ENCODE measurements at regions not wholly inside any gene's neighbourhood (a gene's known extent, or its start where the extent isn't known, plus 50 kb on each side); places are given as distances from the start of the nearest gene placed in this dataset.
"Not testable (repeated sequence)": the region's sequence is repeated elsewhere in the genome, so short reads cannot be mapped to it uniquely, and the experiment has no call there.

DNA sequence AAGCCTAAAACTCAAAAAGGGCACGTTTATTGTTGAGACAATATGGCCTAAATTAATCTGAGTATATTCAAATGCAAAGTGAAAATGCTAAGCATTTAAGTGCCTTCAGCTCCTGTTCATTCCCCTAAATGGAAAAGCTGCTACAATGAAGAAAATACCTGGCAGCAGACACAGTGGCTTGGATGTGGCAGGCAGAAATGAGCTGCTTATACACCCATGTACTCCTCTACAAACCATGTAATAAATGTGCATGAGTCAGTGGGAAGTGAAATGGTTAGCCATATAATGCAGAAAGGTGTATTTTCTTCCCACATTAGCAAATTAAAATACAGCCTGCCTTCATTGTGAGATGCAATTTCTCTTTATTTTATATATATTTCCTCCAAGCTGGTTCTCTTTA, 859.2 kb upstream of the SEMA6A start:
- no peak for DNase-seq (ENCODE audit: low read depth in 2 of 2)

DNA sequence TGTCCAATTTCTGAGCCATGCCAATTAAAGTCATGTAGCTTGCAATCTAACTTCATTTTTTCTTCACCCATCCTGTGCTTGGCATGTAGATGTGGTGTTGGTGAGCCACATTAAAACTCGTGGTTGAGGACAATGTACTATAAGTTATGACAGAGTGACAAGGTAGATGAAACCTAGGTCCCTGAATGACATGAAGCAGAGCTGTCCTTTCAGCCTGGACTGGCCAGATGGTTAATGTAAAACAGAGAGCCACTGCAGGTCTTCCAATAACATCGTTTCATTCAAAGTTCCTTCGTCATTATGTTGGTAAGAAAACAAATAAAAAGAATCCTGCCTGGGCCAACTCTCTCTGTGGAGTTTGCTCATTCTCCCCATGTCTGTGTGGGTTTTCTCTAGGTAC, 856.5 kb upstream of the SEMA6A start:
- DNase-seq (ENCODE audit: low read depth in 2 of 2): no peak

DNA sequence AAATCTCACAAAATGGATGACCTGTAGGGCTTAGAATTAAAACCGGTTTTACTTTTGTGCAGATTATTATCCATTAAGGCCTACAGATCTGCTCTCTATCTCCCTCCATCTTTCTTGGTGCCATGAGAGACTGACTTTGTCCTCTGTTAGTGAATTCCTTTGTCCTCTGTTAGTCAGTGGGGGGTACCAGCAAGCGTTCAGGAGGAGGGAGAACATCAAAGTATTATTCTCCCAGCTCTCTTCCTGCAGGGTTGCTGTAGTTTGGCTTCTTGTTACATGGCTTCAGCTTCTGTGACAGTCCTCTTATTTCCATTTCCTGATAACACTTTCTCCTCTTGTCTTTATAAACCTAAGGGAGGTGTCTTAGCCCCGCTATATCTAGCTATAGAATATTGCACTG, 850.5 kb upstream of the SEMA6A start:
- DNase-seq (ENCODE audit: low read depth in 2 of 2): no peak

DNA sequence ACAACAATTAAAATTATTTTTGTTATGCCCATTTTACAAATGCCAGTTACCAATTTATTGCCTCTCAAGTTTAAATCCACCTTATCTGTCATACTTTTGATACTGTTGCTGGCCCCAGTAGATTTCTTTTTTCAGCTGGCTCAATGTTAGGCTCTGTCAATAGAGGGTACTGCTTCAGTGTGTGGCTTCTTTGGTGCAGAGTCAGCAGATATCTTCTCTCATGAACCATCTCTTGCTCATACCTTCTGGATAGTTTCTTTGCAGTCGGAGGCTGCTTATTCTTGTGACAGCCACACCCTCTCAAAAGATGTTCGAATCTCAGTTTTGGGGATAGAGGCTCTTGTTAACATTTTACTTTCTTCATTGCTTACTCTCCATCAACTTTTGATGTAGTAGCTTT, 849.9 kb upstream of the SEMA6A start:
- no peak for DNase-seq (ENCODE audit: low read depth in 2 of 2)

DNA sequence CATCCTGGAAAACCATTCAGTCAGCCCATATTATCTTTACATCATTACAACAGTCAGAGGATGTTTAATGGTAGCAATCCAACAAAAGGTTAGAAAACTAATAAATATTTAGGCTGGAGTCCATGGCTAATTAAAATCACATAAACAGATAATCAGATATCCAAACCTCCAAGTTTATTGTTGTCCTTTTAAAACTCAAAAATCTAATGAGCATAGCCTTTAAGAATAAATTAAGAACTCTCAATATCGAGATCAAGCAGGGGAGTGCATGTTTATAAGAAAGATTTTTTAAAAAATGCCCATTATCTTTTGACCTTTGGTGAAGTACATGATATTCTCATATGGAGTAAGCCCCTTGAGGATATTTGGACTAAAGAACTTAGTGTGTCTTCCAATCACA, 842.9 kb upstream of the SEMA6A start:
- no peak for DNase-seq (ENCODE audit: low read depth in 2 of 2)

DNA sequence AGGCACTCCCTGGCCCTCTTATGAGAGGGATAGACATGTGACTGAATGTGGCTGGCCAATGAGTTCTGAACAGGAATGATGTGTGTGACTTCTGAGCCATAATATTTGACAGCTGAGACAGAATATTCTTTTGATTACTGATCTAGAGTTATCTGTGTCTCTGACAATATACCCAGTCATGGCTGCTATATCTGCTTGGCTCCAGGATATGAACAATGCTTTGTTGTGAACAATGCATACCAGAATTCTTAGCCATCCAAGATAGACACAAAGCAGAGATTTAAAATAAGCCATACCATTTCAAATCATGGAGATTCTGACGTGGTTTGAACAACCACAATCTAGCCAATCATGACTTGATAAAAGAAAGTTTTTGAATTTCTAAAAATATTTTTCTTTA, 840.3 kb upstream of the SEMA6A start:
- DNase-seq (ENCODE audit: low read depth in 2 of 2): no peak

DNA sequence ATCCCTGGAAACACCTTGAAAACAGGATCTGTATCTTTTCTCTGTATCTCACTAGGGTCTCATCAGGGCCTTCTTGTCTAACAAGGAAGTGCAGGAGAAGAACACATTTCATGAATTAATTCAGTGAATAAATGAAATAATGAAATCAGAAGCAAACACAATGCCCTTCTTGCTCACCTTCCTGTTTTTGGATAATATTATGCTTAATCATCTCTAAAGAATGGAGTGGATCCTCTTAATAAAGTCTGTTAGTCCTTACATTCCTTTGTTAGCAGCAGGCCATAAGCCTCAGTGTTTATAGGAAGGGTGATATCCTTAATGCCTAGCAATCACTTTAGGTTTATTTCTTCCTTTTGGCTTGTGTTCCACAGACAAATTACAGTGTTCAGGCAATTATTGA, 837.1 kb upstream of the SEMA6A start:
- no peak for DNase-seq (ENCODE audit: low read depth in 2 of 2)

DNA sequence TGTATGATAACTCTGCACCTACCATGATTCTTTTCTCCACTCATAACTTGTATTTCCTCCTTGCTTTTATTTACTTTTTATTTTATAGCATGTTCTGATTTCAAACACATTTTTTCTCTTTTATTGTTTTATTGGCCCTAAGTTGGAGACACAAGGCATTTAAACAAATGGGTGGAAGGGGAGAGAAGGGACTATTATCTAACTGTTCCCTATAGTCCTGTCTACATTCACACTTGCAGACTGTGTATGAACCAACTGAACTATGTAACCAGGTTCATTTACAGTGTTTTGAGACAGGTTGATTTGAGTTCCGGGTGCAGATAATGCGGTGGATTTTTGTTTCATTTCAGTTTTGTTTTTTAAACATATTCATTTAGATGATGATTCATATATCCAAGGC, 830.6 kb upstream of the SEMA6A start:
- DNase-seq (ENCODE audit: low read depth in 2 of 2): no peak

DNA sequence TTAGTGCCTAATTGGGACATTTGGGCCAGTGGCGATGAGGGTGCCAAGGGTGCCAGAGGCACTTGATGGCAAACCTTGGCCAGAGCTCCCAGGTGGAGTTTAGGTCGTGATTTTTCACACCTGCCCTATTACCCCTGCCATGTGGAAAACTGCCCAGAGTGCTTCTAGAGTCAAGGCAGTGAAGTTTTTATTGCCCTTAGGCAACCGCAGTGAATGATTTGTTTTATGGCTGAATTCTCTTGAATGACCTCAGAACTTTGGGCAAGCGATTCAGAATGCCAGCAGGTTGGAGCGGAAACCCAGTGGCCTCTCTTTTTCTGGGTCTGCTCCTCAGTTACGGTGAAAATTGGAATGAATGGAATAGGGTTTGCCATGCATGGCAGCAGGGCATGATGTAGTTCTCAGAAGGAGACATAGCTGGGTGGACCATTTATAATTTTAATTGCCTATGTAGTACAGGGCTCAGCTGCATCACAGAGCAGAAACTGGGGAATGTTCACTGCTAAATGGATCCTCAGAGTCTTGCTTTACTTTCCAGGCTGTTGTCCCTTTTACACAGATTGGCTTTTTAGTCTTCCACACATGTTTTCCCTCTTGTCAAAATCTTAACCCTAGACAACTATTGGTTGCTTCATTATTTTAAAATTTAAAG, 820.0 kb upstream of the SEMA6A start:
- no peak for DNase-seq (ENCODE audit: low read depth in 2 of 2)

DNA sequence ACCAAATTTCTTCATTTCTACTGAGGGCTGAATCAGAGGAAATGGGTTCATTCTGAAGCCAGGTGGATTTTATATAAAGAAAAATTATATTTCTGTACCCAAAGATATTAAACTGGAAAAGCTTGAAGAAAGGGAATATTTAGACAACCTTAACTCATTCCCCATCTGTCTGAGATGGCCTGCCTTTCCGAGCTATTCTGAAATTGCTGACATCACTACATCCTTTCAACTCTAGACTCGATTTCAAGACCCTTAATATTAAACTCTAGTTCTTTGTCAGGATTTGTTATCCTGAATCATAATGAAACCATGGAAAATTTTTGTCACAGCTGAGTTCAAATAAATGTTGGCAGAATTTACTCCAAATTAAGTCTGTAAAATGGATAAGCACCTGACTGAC, 818.5 kb upstream of the SEMA6A start:
- no peak for DNase-seq (ENCODE audit: low read depth in 2 of 2)

DNA sequence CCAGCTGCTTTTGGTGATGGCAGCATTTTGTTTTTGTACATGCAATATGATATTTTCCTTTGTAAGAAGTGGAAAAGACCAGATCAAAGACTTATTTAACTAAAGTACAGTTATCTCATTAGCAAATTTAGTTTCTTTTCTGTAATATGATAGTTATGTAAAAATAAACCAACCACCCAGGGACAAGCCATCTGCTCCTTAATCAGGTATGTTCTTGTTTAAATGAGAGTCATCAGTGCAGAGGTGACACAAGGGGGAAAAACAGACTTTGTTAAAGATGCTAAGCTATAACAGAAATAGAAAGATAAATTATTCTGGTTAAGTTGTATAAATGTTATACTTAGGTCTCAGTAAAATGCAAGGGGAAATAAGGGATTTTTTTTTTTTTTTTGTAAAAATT, 805.7 kb upstream of the SEMA6A start:
- DNase-seq (ENCODE audit: low read depth in 2 of 2): no peak

DNA sequence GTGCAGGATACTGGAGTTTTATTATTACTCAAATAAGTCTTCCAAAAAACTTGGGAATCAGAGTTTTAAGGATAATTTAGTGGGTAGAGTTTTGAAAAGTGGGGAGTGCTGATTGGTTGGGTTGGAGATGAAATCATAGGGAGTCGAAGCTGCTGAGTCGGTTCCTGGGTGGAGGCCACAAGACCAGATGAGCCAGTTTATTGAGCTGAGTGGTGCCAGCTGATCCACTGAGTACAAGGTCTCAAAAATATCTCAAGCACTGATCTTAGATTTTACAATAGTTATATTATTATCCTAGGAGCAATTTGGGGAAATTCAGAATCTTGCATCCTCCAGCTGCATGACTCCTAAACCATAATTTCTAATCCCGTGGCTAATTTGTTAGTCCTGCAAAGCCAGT, 804.9 kb upstream of the SEMA6A start:
- no peak for DNase-seq (ENCODE audit: low read depth in 2 of 2)

DNA sequence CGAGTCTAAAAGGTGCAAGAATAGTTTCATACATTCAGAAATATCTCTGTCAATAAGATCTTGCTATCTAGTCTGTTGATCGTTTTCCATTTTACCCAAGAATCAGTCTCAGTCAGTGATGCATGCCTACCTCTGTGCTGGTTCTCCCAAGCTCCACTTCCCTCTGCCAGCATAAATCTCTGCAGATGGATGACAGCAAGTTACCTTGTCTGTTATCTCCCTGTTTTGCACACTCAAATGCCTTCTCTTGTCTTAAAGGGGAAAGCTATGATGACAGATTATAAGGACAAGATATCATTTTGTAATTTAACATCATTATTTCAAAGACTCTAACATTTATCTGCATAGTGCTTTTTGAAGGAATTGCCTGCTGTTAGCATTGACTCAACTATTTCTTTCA, 802.1 kb upstream of the SEMA6A start:
- DNase-seq (ENCODE audit: low read depth in 2 of 2): no peak

DNA sequence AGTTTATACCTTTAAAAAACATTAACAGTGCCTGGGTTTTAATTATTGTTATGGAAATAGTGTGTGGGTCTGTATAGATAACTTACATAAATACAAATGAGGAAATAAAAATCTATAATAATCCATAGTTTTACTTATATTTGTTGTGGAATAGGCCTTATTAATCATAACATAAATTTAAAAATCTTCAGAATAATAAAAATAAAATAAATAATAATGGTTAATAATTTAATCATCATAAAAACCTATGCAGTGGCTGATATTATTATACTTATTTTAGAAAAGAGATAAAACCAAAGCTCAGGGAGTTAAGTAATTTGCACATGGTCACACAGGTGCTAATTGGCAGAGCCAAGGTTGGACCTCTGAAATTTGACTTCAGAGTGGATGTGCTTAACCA, 785.3 kb upstream of the SEMA6A start:
- DNase-seq (ENCODE audit: low read depth in 2 of 2): no peak

DNA sequence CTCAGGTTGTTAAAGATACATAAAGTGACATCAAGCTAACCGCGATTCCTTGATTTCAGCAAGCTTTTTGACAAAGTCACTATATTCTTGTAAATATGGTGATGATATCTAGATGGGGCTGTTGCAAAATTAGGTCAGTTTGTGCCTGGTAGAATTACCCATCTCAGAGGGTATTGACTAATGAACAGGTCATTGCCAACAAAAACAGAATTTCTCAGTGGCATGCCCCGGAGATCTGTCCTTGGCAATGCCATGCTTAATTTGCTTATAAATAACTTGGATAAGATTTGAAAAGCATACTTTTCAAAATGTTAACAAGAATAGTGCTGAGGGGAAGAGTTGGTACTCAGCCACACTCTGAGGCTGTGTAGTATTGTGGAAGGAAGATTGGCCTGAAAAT, 783.3 kb upstream of the SEMA6A start:
- no peak for DNase-seq (ENCODE audit: low read depth in 2 of 2)

DNA sequence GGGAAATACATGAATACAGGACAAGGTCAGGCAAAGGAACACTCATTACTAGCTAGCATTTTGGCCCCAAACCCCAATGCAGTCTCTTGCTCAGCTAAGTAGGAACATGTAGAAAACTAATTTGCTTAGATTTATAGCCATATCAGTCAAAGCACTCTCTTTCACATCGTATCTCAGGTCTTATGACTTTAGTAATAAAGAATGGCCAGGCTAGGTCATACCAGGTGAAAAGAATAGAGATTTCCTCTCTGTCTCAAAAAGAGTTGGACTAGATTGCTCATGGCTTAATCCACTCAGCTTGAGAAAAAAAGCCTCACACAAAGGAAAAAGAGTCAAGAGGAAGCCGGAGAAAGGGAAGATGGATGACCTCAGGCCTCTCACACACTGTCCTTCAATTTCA, 772.7 kb upstream of the SEMA6A start:
- no peak for DNase-seq (ENCODE audit: low read depth in 2 of 2)

DNA sequence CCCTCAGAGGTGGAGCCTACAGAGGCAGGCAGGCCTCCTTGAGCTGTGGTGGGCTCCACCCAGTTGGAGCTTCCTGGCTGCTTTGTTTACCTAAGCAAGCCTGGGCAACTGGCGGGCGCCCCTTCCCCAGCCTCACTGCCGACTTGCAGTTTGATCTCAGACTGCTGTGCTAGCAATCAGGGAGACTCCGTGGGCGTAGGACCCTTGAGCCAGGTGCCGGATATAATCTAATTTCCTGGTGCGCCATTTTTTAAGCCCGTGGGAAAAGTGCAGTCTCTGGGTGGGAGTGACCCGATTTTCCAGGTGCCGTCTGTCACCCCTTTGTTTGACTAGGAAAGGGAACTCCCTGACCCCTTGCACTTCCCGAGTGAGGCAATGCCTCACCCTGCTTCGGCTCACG, 769.1 kb upstream of the SEMA6A start:
- not testable (repeated sequence) for DNase-seq (ENCODE audit: low read depth in 2 of 2)

DNA sequence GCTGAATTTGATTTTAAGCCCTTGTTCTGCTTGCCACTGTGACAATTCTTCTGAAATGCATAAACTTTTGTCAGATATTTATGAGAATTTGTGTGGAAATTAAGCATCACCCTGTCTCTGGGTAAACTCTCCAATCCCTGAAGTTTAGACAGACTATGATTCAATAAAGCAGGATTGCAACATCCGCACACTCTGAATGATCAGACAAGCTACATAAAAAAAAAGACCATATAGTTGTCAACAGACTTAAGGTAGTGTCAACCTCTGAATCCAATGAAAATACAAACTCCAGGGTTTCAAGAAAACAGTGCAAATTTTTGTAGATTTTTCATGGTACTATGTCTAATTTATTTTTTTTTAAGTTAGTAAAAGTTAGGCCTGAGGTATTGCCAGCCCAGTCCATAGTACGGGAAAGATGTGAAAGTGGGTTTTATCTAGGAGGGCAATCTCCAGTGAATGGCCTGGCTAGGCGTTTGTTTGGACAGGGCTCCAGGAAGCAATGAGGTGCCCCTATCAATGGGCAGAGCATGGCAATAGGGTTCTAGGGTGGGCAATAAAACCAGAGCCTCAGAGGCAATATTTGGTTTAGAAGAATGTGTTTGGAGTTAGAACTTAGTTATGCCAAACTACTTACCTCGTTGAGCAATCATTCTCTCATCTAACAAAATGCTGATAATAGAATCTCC, 762.6 kb upstream of the SEMA6A start:
- no peak for DNase-seq (ENCODE audit: low read depth in 2 of 2)

DNA sequence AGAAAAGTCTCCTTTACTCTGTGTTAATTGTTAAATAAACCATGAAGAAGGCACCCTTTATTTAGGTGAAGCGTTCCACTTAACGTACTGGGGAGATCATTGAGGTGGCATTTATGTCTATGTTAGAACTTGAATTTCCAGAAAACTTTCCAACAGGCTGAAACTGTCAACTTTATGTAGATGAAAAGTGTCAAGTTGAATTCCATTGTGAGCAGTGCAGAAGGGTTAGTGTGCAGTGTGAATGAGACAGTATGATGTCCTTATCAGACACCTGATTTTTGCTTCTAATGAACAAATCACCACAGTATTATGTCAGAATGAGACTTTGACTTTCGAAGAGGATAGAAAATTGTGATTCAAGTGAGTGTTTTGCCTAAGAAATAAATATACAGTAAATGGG, 761.6 kb upstream of the SEMA6A start:
- no peak for DNase-seq (ENCODE audit: low read depth in 2 of 2)

DNA sequence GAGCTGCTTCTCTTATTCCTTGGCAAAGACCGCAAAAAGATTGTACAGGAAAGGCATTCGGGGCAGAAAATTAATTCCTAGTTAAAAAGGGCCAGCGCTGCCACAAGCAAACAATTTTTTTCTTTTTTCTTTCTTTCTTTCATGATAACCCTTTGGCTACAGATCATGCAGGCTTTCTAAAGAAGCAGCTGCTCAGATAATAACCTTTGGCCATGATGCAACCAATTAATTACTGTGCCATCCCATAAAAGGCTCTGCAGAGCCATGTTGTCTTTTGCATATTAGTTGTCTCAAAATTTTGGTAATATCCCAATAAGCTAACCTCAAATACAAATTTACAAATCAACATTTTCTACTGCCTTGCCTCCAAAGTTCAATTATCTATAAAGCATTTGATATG, 758.4 kb upstream of the SEMA6A start:
- DNase-seq (ENCODE audit: low read depth in 2 of 2): no peak

DNA sequence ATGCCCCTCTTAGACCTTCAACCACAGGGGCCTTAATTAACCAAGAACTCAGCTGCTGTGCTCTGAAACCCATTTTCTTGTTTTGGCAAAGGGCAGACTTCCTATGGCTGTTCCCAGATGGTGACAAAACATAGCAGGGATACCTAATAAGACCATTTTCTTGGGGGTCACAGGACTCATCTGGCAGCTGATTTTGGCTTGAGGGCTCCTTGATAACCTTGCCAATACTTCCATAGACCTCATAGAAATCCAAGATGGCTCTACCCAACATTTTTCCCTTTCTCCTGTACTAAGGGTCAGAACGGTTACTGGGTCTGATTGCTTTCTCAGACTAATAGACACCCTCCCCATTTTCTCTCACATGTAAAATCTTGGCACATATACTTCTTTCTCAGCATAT, 757.7 kb upstream of the SEMA6A start:
- DNase-seq (ENCODE audit: low read depth in 2 of 2): no peak

DNA sequence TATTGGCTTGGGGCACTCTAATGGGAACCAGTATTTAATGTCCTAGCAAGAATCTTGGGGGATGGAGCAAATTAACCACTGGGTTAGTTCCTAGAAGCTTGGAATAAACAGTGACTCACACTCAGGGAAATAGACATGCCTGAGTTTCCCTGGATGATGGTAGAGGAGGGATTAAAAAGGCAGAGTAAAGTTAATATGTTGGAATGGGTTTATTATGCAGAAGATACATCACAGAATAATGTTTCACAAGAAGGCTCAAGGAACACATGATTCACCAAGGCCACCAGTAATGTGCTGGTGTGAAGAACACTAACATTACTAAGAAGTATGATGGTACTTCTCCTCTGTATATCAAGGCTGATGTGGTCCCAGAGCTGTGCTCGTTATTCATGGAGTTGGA, 752.9 kb upstream of the SEMA6A start:
- DNase-seq (ENCODE audit: low read depth in 2 of 2): no peak

DNA sequence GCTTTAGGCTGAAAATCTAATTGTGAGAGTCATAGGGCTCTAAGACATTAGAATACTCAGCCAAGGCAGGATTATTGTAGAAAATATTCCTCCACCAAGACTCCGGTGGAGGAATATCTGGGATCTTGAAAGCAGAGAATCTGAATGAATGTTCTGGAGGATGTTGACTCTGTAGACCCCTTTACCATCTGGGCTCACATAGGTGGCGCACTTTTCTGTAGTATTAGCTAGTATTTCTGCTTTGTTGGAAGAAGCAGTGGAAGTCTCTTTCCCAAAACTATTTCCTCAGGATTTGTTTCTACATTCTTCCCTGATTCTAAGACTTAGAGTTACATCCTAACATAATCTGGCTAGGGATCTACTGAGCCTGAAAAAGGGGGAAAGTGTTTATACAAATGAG, 752.4 kb upstream of the SEMA6A start:
- DNase-seq (ENCODE audit: low read depth in 2 of 2): no peak

DNA sequence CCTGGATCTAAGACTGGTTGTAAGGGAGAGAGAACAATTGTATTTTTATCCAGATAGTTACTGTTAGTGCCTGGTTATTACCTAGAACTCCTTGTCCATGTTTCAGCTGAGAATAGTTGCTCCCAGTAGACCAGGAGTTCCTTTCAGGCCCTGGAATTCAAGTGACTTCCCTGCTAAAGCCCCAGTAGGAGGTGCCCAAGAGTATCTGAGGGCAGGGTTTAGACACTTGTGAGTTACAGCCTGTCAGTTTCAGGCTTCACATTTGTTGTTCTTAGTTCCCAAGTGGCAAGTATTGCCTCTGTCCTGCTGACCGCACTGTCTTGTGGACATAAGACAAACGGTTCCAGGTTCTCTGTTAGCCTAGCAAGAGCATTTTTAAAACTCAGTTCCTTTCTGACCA, 743.9 kb upstream of the SEMA6A start:
- DNase-seq (ENCODE audit: low read depth in 2 of 2): no peak

Measured in stimulated activated CD4-positive, alpha-beta T cell treated with anti-CD3 and anti-CD28 coated beads, Interleukin-1b, Interleukin-23, amount 100 ng/mL, for 1 hour (primary cell).